ENCODE measurements at regions not wholly inside any gene's neighbourhood (a gene's known extent, or its start where the extent isn't known, plus 50 kb on each side); places are given as distances from the start of the nearest gene placed in this dataset.
"Not testable (repeated sequence)": the region's sequence is repeated elsewhere in the genome, so short reads cannot be mapped to it uniquely, and the experiment has no call there.

GRCh38 chr1:60296794-60297193 is 223.2 kb upstream of the C1orf87 start:
- DNase-seq, result no peak

- DNase-seq, result no peak
Measured at GRCh38 chr1:60292140-60292539, 218.6 kb upstream of the C1orf87 start.

- no peak for DNase-seq
Measured at GRCh38 chr1:60290393-60290792, 216.8 kb upstream of the C1orf87 start.

GRCh38 chr1:60287536-60287935 is 214.0 kb upstream of the C1orf87 start:
- no peak for DNase-seq

GRCh38 chr1:60283690-60284089 is 210.1 kb upstream of the C1orf87 start:
- no peak for DNase-seq

- DNase-seq, result no peak
Measured at GRCh38 chr1:60281360-60281932, 207.9 kb upstream of the C1orf87 start.

GRCh38 chr1:60280819-60281218 is 207.2 kb upstream of the C1orf87 start:
- DNase-seq, result no peak

- no peak for DNase-seq
Measured at GRCh38 chr1:60280256-60280655, 206.7 kb upstream of the C1orf87 start.

- DNase-seq, result no peak
Measured at GRCh38 chr1:60279798-60280197, 206.2 kb upstream of the C1orf87 start.

- no peak for DNase-seq
Measured at GRCh38 chr1:60277269-60277668, 203.7 kb upstream of the C1orf87 start.

GRCh38 chr1:60274422-60275290 is 201.1 kb upstream of the C1orf87 start:
- DNase-seq, result no peak

GRCh38 chr1:60273185-60273584 is 199.6 kb upstream of the C1orf87 start:
- DNase-seq, result no peak

- no peak for DNase-seq
Measured at GRCh38 chr1:60271041-60271440, 197.5 kb upstream of the C1orf87 start.

GRCh38 chr1:60268451-60268850 is 194.9 kb upstream of the C1orf87 start:
- no peak for DNase-seq

GRCh38 chr1:60265560-60266535 is 192.3 kb upstream of the C1orf87 start:
- DNase-seq, result no peak

- DNase-seq, result no peak
Measured at GRCh38 chr1:60262701-60263100, 189.1 kb upstream of the C1orf87 start.

- DNase-seq, result no peak
Measured at GRCh38 chr1:60257531-60257930, 184.0 kb upstream of the C1orf87 start.

- DNase-seq, result no peak
Measured at GRCh38 chr1:60255565-60255964, 182.0 kb upstream of the C1orf87 start.

- no peak for DNase-seq
Measured at GRCh38 chr1:60251426-60251825, 177.9 kb upstream of the C1orf87 start.

GRCh38 chr1:60247467-60247866 is 173.9 kb upstream of the C1orf87 start:
- DNase-seq, result not testable (repeated sequence)

- DNase-seq, result no peak
Measured at GRCh38 chr1:60245324-60245723, 171.8 kb upstream of the C1orf87 start.

- DNase-seq, result no peak
Measured at GRCh38 chr1:60244906-60245305, 171.3 kb upstream of the C1orf87 start.

GRCh38 chr1:60235275-60235674 is 161.7 kb upstream of the C1orf87 start:
- DNase-seq, result no peak

All from activated CD4-positive, alpha-beta T cell treated with anti-CD3 and anti-CD28 coated beads, Interleukin-2, amount 50 U/mL, for 1 hour (primary cell).